ENCODE measurements at regions not wholly inside any gene's neighbourhood (a gene's known extent, or its start where the extent isn't known, plus 50 kb on each side); places are given as distances from the start of the nearest gene placed in this dataset.

- H3K4me3 ChIP-seq (ENCODE audit: control insufficient read depth, low read depth, low read length) = no peak overlapping the region
- no peak for TF ChIP-seq CTCF (IDR thresholded peaks at IDR 0.05; ENCODE audit: control insufficient read depth, insufficient read depth, low read depth, low read length, missing control alignments)
- DNase-seq (ENCODE audit: low read depth) = no peak
Observed at GRCh38 chr3:10746684-10747083, 69.3 kb upstream of the SLC6A11 start.

- no peak for DNase-seq (ENCODE audit: low read depth)
- TF ChIP-seq CTCF (IDR thresholded peaks at IDR 0.05; ENCODE audit: control insufficient read depth, insufficient read depth, low read depth, low read length, missing control alignments) = no peak
- no peak overlapping the region for H3K4me3 ChIP-seq (ENCODE audit: control insufficient read depth, low read depth, low read length)
Observed at GRCh38 chr3:10747341-10747740, 68.7 kb upstream of the SLC6A11 start.

DNA sequence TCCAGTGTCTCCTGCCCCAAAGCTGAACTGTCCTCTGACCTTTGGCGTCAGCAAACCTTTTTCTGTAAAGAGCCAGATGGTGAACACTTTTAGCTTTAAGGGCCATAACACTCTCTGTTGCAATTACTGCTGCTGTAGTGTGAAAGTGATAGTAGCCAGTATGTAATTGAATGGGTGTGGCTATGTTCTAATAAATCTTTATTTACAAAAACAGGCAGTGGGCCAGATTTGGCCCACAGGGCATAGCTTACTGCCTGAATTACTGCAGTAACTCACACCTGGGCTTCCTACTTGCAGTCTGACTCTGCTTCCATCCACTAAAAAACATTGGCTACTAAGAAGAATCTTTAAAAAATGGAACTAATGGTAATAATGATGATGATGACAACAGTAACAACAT is 68.0 kb upstream of the SLC6A11 start:
- DNase-seq (ENCODE audit: low read depth) = no peak
- H3K4me3 ChIP-seq (ENCODE audit: control insufficient read depth, low read depth, low read length) = no peak overlapping the region
- TF ChIP-seq CTCF (IDR thresholded peaks at IDR 0.05; ENCODE audit: control insufficient read depth, insufficient read depth, low read depth, low read length, missing control alignments) = no peak

DNA sequence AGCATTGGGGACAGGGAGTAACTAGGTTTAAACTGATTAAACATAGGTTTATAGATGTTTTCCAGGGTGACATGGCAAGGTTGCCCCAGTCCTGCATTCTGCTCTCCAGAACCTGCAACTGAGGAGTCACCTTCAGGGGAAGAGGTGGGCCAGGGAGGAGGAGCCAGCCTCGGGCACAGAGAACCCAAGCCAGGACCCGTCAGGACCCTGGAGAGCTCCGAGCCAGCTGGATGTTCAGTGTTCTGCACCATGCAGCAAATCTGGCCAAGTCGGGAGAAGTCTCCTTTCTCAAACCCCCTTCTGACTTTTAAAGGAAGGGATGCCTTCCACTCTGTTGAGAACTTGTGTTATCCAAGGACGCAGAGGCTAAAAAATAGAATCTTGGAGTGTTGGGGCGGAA is 62.1 kb upstream of the SLC6A11 start:
- DNase-seq (ENCODE audit: low read depth) = no peak
- no peak overlapping the region for H3K4me3 ChIP-seq (ENCODE audit: control insufficient read depth, low read depth, low read length)
- no peak for TF ChIP-seq CTCF (IDR thresholded peaks at IDR 0.05; ENCODE audit: control insufficient read depth, insufficient read depth, low read depth, low read length, missing control alignments)

DNA sequence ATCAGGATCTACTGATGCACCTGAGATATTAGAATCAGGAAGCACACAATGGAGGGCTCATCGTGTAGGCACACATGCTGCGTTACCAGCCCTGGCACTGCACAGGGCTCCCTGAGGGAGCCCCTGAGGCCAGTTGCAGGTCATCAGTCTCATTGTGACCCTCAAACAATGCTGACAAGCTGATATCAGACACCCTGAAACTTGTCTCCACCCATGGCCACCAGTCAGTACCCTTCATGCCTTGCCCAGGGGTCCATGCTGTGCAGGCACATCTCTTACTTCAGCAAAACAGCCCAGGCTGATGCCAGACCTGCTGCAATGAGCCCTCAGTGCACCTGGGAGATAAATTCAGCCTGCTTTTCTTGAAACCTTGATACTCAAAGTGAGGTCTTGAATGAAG is 59.5 kb upstream of the SLC6A11 start:
- DNase-seq (ENCODE audit: low read depth) = no peak
- no peak overlapping the region for H3K4me3 ChIP-seq (ENCODE audit: control insufficient read depth, low read depth, low read length)
- TF ChIP-seq CTCF (IDR thresholded peaks at IDR 0.05; ENCODE audit: control insufficient read depth, insufficient read depth, low read depth, low read length, missing control alignments) = no peak

- H3K4me3 ChIP-seq (ENCODE audit: control insufficient read depth, low read depth, low read length) = no peak overlapping the region
- no peak for TF ChIP-seq CTCF (IDR thresholded peaks at IDR 0.05; ENCODE audit: control insufficient read depth, insufficient read depth, low read depth, low read length, missing control alignments)
- DNase-seq (ENCODE audit: low read depth) = no peak
Observed at GRCh38 chr3:10757021-10757820, 58.8 kb upstream of the SLC6A11 start.
